ENCODE measurements at regions not wholly inside any gene's neighbourhood (a gene's known extent, or its start where the extent isn't known, plus 50 kb on each side); places are given as distances from the start of the nearest gene placed in this dataset.
"Not testable (repeated sequence)": the region's sequence is repeated elsewhere in the genome, so short reads cannot be mapped to it uniquely, and the experiment has no call there.

GRCh38 chr5:87212183-87212582, 55.5 kb upstream of the RASA1 start:
- DNase-seq, result not testable (repeated sequence)

- not testable (repeated sequence) for DNase-seq
Observed at GRCh38 chr5:87217480-87217879, 50.2 kb upstream of the RASA1 start.

Data from islet precursor cell (in vitro differentiated cells).